Stimulated activated CD4-positive, alpha-beta T cell treated with anti-CD3 and anti-CD28 coated beads, Interleukin-12 subunit alpha, Interleukin-12 subunit beta, amount 100 ng/mL, for 48 hours (primary cell): ENCODE measurements at regions not wholly inside any gene's neighbourhood (a gene's known extent, or its start where the extent isn't known, plus 50 kb on each side); places are given as distances from the start of the nearest gene placed in this dataset.

Experiments used
- DNase-seq, 3 donors: peaks; one replicate each; pipeline ENCODE4 v3.0.0-alpha.2; 2020; ENCODE audit warnings: low read depth in 2 of 3, low spot score in 1 of 3

GRCh38 chr20:59429396-59429795, 129.0 kb downstream of the EDN3 start:
- DNase-seq, result no peak

- no peak for DNase-seq
These were observed 130.6 kb downstream of the EDN3 start for GRCh38 chr20:59431014-59431413.

DNA sequence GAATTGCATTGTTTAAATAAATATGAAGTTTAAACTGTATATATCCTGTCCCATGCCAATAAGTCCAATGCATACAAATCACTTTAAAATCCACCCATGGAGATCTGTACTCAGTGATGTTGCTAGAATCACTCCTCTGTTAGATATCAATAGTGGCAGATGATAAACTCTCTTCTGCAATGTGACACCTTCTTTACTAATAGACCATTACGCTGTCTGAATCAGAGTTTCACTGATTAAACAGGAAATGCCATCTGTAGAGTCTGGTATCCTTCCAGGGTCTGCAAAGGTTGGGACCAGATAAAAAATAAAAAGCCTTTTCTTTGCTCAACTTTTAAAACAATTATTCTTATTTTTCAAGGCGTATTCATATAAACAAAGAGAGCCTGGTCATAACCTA, 134.5 kb downstream of the EDN3 start:
- DNase-seq, result no peak

DNA sequence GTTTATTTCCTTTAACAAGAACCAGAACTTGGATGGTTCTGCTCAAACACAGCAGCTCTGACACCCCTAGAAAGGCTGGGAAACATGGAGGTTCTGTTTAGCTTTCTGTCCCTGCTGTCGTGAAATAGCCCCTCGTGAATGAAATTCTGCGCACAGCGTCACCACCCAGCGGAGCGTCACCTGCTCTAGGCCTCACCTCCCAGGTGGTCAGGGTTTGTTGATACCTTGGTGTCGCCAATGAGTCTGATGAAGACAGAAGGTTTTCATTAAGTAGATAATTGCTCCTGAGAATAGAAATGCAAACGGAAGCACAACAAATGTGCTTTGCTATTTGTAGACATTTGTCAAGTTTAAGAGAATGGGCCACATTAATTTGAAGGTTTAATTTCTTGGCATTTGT, 135.1 kb downstream of the EDN3 start:
- DNase-seq, result no peak

- no peak for DNase-seq
These were observed 137.2 kb downstream of the EDN3 start for GRCh38 chr20:59437601-59438031.

- DNase-seq, result no peak
These were observed 137.8 kb downstream of the EDN3 start for GRCh38 chr20:59438201-59438600.

GRCh38 chr20:59439243-59439642, 138.8 kb downstream of the EDN3 start:
- no peak for DNase-seq

GRCh38 chr20:59441306-59441705, 140.9 kb downstream of the EDN3 start:
- no peak for DNase-seq

- no peak for DNase-seq
These were observed 141.7 kb downstream of the EDN3 start for GRCh38 chr20:59441860-59442810.

- no peak for DNase-seq
These were observed 143.1 kb downstream of the EDN3 start for GRCh38 chr20:59443550-59443949.

GRCh38 chr20:59446376-59446775, 146.0 kb downstream of the EDN3 start:
- DNase-seq, result no peak

DNA sequence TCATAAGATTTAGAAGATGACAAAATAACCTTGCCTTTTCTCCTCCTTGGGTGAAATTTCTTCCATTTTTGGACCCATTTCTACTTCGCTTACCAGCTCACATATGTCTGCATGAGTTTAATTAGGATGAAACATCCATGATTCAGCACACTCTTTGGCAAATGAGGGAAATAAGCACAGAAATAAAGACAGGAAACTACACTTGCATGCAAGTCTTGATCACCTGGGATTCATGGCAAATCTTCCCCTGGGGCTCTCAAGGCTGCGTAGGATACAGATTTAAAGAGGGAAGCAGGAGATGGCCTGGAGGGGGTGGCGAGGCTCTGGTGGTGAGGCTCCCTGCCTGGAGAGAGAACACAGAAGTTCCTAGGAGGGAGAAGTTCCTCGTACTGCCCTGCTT, 147.8 kb downstream of the EDN3 start:
- DNase-seq, result no peak

DNA sequence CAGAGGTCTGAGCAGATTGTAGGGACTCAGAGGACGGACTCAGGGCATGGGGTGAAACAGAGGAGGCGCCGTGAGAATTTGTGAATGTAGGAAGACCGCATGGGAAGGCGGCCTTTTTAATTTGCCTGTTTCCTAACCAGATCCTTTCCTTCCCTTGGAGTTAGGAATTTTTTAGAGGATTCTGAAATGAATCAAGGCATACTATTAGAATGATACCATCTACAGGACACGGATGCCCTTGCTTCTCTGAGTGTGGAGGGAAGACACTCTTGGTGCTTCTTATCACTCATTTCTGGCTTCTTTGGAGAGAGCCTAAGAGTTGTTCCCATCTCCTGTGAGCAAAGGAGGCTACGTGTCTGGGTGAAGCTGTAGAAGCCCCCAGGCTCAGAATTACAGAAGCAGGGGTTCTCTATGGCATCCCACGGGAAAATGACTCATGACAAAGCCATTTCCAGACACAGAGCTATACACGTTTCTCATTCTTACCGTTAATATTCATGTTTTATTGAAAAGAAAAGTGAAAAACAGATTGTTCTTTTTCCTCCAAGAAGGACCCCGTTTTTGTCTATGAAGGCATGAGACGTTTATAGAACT, 148.5 kb downstream of the EDN3 start:
- DNase-seq, result no peak

- no peak for DNase-seq
These were observed 150.7 kb downstream of the EDN3 start for GRCh38 chr20:59451066-59451630.

GRCh38 chr20:59451641-59452040, 151.2 kb downstream of the EDN3 start:
- no peak for DNase-seq

DNA sequence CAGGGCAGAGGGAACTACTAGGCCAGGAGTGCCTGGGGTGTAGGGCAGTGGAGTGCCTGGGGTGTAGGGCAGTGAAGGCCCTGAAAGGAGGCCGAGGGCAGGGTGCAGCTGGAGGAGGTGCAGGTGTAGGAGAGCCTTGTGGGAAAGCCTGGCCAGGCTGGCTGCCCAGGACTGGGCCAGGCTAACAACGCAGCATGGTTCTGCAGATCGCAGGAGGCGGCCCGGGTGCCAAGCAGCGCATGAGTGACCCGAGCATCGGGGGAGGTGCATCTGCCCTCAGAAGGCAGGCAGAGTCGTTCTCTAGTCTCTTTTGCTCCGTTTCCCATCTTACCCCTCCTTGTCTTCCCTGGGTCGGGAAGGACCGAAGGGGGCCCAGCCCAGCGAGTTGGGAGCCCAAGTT, 151.5 kb upstream of the PHACTR3 start:
- DNase-seq, result no peak

DNA sequence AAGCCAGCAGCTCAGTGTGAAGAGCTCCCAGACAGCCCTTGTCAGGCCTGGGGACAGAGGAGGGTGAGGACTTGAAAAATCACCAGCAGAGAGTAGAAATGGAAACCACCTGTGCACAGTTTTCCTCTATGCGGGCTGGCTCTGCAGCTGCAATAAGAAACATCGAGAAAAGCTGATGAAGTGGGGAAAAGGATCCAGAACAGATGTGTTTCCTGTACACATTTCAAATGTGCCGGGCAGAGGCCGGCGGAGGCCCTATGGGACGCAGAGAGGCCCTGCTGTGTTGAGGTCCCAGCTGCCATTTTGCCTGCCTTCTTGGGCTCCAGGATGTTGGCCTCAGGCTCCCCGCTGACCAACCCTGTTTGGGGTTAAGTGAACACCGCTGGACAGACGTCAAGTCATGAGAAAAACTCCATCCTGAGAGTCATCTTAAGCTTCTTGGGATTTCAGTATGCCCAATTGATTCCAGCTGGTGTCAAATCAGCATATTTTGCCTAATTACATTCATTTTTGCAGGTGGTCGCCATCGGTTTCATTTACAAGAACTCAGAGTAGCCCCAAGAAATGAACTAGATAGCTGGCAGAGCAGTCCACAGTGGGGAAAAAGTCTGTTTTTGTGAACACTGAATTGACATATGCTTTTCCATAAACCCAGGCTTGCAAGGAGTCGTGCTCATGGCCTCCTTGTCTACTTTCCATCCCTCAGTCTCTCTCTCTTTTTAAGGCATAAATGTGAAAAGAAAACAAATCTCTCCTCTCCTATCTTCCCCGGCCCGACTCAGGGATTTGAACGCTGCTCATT, 150.4 kb upstream of the PHACTR3 start:
- DNase-seq, result no peak

GRCh38 chr20:59455402-59456341, 148.7 kb upstream of the PHACTR3 start:
- no peak for DNase-seq

- DNase-seq, result no peak
These were observed 147.7 kb upstream of the PHACTR3 start for GRCh38 chr20:59456342-59457279.
